Neural progenitor cell (in vitro differentiated cells): ENCODE measurements at regions not wholly inside any gene's neighbourhood (a gene's known extent, or its start where the extent isn't known, plus 50 kb on each side); places are given as distances from the start of the nearest gene placed in this dataset.

Experiments used
- DNase-seq: peaks from one replicate; pipeline ENCODE4 v3.0.0-alpha.2; 2016; ENCODE audit warnings: low spot score
- H2AFZ ChIP-seq: fragments of 200-600 bp; sonication (generic); replicated peaks from 2 replicates; pipeline ENCODE4 v1.6.1; 2016; ENCODE audit warnings: antibody characterized with exemption
- H3F3A ChIP-seq: fragments of 200-600 bp; sonication (generic); 2 replicates; pipeline ENCODE4 v1.6.1; 2016; ENCODE audit warnings: antibody characterized with exemption, low read depth
- H3K27ac ChIP-seq: fragments of 200-600 bp; sonication (generic); 2 replicates; pipeline ENCODE4 v1.5.1; 2016; ENCODE audit warnings: mild to moderate bottlenecking
- H3K27me3 ChIP-seq: fragments of 200-600 bp; sonication (generic); 2 replicates; pipeline ENCODE4 v1.6.1; 2016; ENCODE audit warnings: mild to moderate bottlenecking, moderate library complexity
- H3K36me3 ChIP-seq: fragments of 200-600 bp; sonication (generic); 2 replicates; pipeline ENCODE4 v1.5.1; 2016
- H3K4me1 ChIP-seq: fragments of 200-600 bp; sonication (generic); 2 replicates; pipeline ENCODE4 v1.6.1; 2016; ENCODE audit warnings: mixed run types
- H3K4me2 ChIP-seq: fragments of 200-600 bp; sonication (generic); 2 replicates; pipeline ENCODE4 v1.6.1; 2016
- H3K4me3 ChIP-seq: fragments of 200-600 bp; sonication (generic); 2 replicates; pipeline ENCODE4 v1.5.1; 2016
- H3K79me2 ChIP-seq: fragments of 200-600 bp; sonication (generic); 2 replicates; pipeline ENCODE4 v1.6.1; 2016; ENCODE audit warnings: low read depth
- H3K9ac ChIP-seq: fragments of 200-600 bp; sonication (generic); 2 replicates; pipeline ENCODE4 v1.6.1; 2016
- H3K9me3 ChIP-seq: fragments of 200-600 bp; sonication (generic); 2 replicates; pipeline ENCODE4 v1.5.1; 2016; ENCODE audit warnings: low read depth
- H4K20me1 ChIP-seq: fragments of 200-600 bp; sonication (generic); 2 replicates; pipeline ENCODE4 v1.6.1; 2016; ENCODE audit warnings: low read depth
- H3K27ac Mint-ChIP-seq: 3 replicates; pipeline ENCODE4 v1.8.0; 2021; ENCODE audit warnings: mixed read lengths
- H3K27me3 Mint-ChIP-seq: 2 replicates; pipeline ENCODE4 v1.8.0; 2022; ENCODE audit warnings: low read depth, mild to moderate bottlenecking, inconsistent platforms, moderate library complexity, mixed read lengths; ENCODE audit not compliant: insufficient read depth
- H3K36me3 Mint-ChIP-seq: 3 replicates; pipeline ENCODE4 v1.8.0; 2021; ENCODE audit warnings: mixed read lengths
- H3K4me1 Mint-ChIP-seq: 3 replicates; pipeline ENCODE4 v1.8.0; 2021; ENCODE audit warnings: mixed read lengths
- H3K4me3 Mint-ChIP-seq: 3 replicates; pipeline ENCODE4 v1.8.0; 2021; ENCODE audit warnings: mild to moderate bottlenecking, moderate library complexity, mixed read lengths
- H3K9me3 Mint-ChIP-seq: 3 replicates; pipeline ENCODE4 v1.8.0; 2020; ENCODE audit warnings: mixed read lengths
- EZH2 ChIP-seq: fragments of 200-600 bp; sonication (generic); IDR thresholded peaks from 2 replicates; pipeline ENCODE4 v1.6.1; 2017; ENCODE audit warnings: antibody characterized with exemption, mild to moderate bottlenecking, moderate library complexity
- EZH2phosphoT487 ChIP-seq: fragments of 200-600 bp; sonication (generic); IDR thresholded peaks from 2 replicates; pipeline ENCODE4 v1.6.1; 2017; ENCODE audit warnings: antibody characterized with exemption
- TF ChIP-seq, protein P1 (sequence below): fragments of 200-600 bp; sonication (generic); IDR thresholded peaks from 2 replicates; pipeline ENCODE4 v1.5.1; 2017; ENCODE audit warnings: antibody characterized with exemption, mild to moderate bottlenecking

DNA sequence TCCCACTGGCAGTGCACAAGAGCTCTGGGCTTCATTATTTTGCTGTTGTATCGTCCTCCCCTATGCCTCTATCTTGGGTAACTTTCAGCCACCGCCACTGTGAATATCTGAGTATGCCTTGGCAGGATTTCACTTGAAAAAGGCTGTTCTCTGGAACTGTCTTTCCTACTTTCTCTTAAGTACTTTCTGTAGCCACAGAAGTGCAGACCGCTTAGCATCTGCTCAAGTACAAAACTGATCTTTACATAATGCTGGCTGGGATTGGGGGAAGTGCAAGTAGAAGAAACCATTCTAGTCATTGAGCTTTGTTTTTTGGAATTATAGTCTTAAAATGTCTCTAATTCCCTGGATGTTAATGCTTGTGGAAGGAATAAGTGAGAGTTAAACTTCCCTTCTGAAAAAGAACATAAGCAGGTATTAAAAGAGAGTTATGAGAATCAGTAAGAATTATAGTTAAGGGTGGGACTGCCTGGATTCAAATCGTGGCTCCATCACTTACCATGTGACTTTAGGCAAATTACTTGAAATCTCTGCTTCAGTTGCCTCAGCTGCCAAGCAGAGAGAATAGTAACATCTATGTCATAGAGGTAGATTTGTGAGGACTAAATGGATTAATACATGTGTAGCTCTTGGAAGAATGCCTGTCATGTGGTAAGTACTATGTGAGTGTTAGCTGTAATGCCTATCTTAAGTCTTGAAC lies 77.5 kb downstream of the MID1IP1 start:
- H3K36me3 ChIP-seq: no peaks in the 10 kb centered on the region
- no peaks in the 10 kb centered on the region for H3K27me3 ChIP-seq
- Mint-ChIP-seq H3K36me3 (no peaks in the 10 kb centered on the region), H3K4me3 (no peak overlapping the region), H3K27ac (no peak overlapping the region), H3K27me3 (no peaks in the 10 kb centered on the region), H3K9me3 (peaks cover 2% of the 10 kb centered on the region), H3K4me1 (no peaks in the 10 kb centered on the region)
- TF ChIP-seq, protein P1, sequence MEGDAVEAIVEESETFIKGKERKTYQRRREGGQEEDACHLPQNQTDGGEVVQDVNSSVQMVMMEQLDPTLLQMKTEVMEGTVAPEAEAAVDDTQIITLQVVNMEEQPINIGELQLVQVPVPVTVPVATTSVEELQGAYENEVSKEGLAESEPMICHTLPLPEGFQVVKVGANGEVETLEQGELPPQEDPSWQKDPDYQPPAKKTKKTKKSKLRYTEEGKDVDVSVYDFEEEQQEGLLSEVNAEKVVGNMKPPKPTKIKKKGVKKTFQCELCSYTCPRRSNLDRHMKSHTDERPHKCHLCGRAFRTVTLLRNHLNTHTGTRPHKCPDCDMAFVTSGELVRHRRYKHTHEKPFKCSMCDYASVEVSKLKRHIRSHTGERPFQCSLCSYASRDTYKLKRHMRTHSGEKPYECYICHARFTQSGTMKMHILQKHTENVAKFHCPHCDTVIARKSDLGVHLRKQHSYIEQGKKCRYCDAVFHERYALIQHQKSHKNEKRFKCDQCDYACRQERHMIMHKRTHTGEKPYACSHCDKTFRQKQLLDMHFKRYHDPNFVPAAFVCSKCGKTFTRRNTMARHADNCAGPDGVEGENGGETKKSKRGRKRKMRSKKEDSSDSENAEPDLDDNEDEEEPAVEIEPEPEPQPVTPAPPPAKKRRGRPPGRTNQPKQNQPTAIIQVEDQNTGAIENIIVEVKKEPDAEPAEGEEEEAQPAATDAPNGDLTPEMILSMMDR: no peak
- TF ChIP-seq EZH2 (no peak), EZH2phosphoT487 (no peak)
- H4K20me1 ChIP-seq: no peaks in the 10 kb centered on the region
- no peak for DNase-seq
- no peaks in the 10 kb centered on the region for H3F3A ChIP-seq
- H3K9ac ChIP-seq: no peak overlapping the region
- no peaks in the 10 kb centered on the region for H3K4me1 ChIP-seq
- no peaks in the 10 kb centered on the region for H3K79me2 ChIP-seq
- no peaks in the 10 kb centered on the region for H3K9me3 ChIP-seq
- no peak overlapping the region for H3K27ac ChIP-seq
- no peak overlapping the region for H3K4me3 ChIP-seq
- no peak overlapping the region for H3K4me2 ChIP-seq
- H2AFZ ChIP-seq: no peak overlapping the region

DNA sequence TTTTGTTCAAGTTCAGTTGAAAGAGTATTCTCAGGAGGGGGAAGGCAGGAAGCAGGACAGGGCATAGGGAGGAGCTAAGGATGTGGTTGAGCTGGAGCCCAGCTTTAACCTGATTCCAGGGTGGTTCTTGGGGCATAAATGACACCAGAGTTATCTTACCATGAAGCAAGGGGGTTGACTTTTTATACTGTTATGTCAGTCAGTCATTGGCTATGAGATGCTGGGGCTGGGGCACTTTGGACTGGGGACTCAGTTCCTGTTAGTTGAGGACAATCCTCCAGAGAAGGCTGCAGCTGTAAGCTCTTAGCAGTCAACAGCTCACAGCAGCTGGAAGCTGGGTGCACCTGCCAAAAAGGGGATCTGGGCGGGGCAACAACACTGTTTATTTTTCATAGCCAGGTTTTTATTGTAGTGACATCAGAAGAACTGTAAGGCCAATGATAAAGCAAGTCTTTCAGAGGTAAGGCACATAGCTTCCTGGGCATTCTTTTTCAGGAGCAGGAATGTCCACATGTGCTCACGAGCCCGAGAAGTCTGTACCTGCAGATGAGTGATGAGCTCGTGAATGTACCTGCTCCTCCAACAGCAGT lies 78.5 kb downstream of the MID1IP1 start:
- Mint-ChIP-seq H3K4me1 (no peaks in the 10 kb centered on the region), H3K36me3 (no peaks in the 10 kb centered on the region), H3K27me3 (no peaks in the 10 kb centered on the region), H3K27ac (no peak overlapping the region), H3K9me3 (peaks cover 2% of the 10 kb centered on the region), H3K4me3 (no peak overlapping the region)
- Histone ChIP-seq H3K36me3 (no peaks in the 10 kb centered on the region), H3K4me1 (no peaks in the 10 kb centered on the region), H4K20me1 (no peaks in the 10 kb centered on the region), H3K27ac (no peak overlapping the region), H3K79me2 (no peaks in the 10 kb centered on the region), H2AFZ (no peak overlapping the region), H3K9ac (no peak overlapping the region), H3F3A (no peaks in the 10 kb centered on the region), H3K4me2 (no peak overlapping the region), H3K4me3 (no peak overlapping the region), H3K9me3 (no peaks in the 10 kb centered on the region), H3K27me3 (no peaks in the 10 kb centered on the region)
- TF ChIP-seq EZH2phosphoT487 (no peak), EZH2 (no peak)
- TF ChIP-seq, protein P1: no peak
- no peak for DNase-seq

DNA sequence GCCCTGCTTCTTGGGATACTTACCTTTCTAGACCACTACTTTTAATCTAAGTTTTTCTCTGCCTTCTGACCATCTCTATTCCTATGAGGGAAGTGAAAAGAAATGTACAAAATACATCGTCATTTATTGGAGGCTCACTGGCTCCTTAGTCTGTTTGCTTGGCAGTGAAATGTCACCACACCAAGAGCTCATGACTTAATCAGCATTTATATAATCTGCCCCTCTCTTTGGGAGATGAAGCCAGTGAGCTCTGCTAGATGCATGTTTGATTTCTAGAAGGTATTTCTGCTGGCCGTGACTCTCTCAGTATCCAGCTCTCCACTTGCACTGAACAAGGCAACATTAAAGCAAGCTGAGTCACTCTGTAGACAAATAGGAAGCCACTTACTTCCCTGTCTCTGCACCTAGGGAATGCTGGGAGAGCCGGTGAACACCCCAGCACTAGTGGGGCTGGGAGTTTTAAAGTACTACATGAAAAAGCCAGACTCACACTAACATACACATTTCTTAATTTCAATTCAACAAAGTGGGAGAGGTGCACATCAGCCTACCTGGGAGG lies 79.1 kb downstream of the MID1IP1 start:
- Mint-ChIP-seq H3K4me3 (no peak overlapping the region), H3K36me3 (no peaks in the 10 kb centered on the region), H3K4me1 (no peaks in the 10 kb centered on the region), H3K27me3 (no peaks in the 10 kb centered on the region), H3K27ac (no peak overlapping the region), H3K9me3 (peaks cover 2% of the 10 kb centered on the region)
- Histone ChIP-seq H3K4me3 (no peak overlapping the region), H3F3A (no peaks in the 10 kb centered on the region), H3K4me2 (no peak overlapping the region), H3K4me1 (no peaks in the 10 kb centered on the region), H3K36me3 (no peaks in the 10 kb centered on the region), H3K27ac (no peak overlapping the region), H3K27me3 (no peaks in the 10 kb centered on the region), H3K9me3 (no peaks in the 10 kb centered on the region), H2AFZ (no peak overlapping the region), H3K9ac (no peak overlapping the region), H4K20me1 (no peaks in the 10 kb centered on the region), H3K79me2 (no peaks in the 10 kb centered on the region)
- TF ChIP-seq, protein P1: no peak
- TF ChIP-seq EZH2phosphoT487: no peak
- no peak for TF ChIP-seq EZH2
- DNase-seq: no peak
